ENCODE measurements at regions not wholly inside any gene's neighbourhood (a gene's known extent, or its start where the extent isn't known, plus 50 kb on each side); places are given as distances from the start of the nearest gene placed in this dataset.
"Not testable (repeated sequence)": the region's sequence is repeated elsewhere in the genome, so short reads cannot be mapped to it uniquely, and the experiment has no call there.

DNA sequence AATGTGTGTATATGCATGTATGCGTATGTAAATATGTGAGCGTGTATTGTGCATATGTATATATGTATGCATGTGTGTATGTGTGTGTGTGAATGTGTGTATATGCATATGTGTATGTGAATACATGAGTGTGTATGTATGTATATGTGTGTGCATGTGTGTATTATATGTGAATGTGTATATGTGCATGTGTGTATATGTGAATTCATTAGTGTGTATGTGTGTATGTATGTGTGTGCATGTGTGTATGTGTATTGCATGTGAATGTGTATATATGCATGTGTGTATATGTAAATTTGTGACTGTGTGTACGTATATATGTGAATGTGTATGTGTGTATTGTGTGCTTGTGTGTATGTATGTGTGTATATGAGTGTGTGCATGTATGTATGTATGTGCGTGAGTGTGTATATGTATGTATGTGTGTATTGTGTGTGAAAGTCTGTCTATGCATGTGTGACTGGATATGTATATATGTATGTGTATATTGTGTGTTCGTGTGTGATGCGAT lies 455.9 kb downstream of the TYW1 start:
- ATAC-seq, result no peak
- intact Hi-C loops (cut with DNase I, micrococcal nuclease), result no loop called here
- DNase-seq, result no peak

DNA sequence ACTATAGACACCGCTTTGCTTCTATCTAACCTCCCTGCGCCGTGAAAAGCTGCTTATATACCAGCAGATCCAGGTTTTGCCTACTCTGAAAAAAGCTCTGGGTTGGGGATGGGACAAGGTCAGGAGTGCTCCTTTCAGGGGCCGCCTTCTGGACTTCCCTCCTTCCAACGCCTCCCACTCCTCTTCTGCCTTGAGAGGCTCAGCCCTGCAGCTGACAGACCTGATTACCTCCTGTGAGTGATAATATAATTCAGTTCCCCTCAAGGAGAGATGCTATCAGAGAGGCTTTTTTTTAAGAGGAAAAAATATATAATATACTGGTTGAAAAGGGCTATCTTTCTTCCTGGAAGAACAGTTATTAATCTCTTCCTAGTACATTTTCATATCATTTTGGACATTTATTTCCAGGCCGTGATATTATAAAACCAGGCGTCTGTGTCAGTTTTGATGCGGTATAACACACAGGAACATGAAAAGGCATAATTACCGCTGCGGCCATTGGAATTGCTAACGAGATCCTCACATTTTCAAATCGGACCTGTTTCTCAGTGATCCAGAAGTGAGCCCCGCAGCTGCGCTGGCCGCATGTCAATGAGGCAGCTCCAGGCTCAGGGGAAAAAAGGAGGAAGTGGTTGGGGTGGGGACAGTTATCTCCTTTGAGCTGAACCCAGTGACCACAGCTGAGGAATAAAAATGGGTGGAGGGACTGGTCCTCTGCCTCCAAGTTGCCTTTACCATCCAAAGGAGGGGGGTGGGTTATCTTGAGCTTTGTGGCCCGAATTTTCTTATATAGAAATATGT lies 457.1 kb downstream of the TYW1 start:
- intact Hi-C loops (cut with DNase I, micrococcal nuclease), result no loop called here
- ATAC-seq (no peak), DNase-seq (no peak)

DNA sequence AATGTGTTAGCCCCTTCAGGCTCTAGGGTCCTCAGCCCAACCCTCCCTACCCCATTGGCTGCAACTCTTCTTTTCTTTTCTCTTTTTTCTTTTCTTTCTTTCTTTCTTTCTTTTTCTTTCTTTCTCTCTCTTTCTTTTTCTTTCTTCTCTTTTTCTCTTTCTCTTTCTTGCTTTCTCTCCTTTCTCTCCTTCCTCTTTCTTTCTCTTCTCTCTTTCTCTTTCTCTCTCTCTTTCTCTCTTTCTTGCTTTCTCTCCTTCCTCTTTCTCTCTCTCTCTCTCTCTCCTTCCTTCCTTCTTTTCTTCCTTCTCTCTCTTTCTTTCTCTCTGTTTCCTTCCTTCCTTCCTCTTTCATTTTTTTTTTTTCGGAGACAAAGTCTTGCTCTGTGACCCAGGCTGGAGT lies 458.9 kb downstream of the TYW1 start:
- ATAC-seq, result no peak
- intact Hi-C loops (cut with DNase I, micrococcal nuclease), result no loop called here
- DNase-seq, result no peak

DNA sequence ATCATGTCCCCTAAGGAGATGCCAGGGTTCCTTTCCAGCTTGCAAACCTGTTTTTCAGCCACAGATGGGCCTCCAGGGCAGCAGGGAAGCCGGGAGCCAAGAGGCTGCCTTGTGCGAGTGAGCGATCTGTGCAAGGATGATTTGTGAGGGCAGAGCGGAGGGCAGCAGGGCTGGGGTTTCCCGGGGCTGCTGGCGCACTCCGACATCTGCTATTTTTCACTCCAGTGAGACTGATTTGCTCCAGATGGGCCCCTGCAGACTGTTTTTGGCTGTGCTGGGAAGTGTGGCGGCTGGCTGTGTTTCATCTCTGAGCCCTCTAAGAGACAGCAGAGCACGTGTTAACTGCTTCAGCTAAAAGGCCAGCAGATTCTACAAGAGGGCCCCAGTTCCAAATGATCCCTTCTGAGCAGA lies 466.2 kb downstream of the TYW1 start:
- peak; percentile 18 for ATAC-seq
- intact Hi-C loops (cut with DNase I, micrococcal nuclease), result no loop called here

DNA sequence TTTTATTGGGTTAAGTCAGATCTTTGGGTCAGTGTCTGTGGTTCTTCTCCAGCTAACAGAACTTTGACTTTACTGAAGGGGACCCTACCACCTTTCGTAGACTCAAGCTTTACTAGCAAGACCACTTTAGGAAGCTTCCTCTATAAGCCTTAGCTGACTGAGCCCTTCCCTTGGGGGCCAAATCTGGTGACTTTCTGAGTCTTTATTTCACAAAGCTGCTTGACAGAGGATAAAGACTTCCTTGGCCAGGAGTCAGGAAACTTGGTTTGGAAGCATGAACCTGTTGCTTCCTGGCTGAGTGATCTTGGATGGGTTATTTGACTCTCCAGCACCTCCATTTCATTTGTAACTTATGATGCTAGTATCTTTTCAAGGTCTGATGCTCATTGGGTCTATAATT lies 466.7 kb downstream of the TYW1 start:
- no peak for ATAC-seq
- intact Hi-C loops (cut with DNase I, micrococcal nuclease), result no loop called here
- no peak for DNase-seq

More for the DNA sequence above, 466.2 kb downstream of the TYW1 start:
- peak; percentile 9 to 64 for DNase-seq

DNA sequence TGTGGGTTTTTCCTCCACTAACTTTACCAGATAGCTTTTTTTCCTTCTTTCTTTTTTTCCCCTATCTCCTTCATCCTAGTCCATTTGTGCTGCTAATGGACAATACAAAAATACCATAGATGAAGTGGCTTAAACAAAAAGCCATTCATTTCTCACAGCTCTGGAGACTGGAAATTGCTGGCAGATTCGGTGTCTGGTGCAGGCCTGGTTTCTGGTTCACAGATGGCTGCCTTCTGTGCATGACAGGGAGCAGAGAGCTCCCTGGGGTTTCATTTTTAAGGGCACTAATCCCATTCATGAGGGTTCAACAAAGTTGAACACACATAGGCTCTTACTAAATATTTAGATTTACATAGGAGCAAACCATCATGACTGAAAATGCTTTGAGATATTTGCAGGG lies 467.4 kb downstream of the TYW1 start:
- ATAC-seq (no peak), DNase-seq (no peak)
- intact Hi-C loops (cut with DNase I, micrococcal nuclease), result no loop called here

DNA sequence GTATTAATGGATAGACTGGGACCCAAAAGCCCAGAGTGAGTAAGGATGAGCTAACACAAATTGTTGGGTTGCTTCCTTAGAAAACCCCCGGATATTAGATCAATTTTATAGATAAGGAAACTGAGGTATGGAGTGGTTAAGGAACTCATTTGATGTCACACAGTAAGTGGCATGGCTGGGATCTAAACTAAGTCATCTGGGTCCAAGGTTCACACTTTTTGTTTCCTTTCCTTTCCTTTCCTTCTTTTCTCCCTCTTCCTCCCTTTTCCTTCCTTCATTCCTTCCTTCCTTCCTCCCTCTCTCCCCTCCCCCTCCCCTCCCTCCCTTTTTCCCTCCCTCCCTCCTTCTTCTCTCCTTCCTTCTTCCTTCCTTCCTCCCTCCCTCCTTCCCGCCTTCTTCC lies 469.5 kb downstream of the TYW1 start:
- intact Hi-C loops (cut with DNase I, micrococcal nuclease), result no loop called here
- ATAC-seq, result no peak
- DNase-seq, result no peak

DNA sequence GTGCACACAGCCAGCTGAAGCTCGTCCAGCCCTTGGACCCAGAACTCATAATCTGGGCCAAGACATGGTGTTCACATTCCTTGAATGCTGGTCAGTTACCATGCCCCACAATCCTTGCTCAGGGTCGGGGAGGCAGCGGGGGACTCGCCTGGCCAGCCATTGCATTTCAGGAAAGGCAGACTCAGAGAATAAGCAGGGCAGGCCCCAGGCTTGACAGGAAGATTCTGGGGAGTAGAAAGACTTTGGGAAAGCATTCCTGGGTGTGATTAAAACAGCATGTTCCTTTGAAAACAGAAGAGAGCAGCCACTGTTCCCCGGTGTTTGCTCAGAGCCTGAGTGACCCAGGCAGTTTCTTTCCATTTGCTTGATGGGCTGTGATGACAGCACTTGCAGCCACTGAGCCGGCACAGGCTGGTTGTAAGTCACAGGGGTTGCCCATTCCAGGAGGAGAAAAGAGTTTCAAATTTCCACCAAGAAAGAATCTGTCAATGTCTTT lies 473.7 kb downstream of the TYW1 start:
- DNase-seq (no peak), ATAC-seq (no peak)
- intact Hi-C loops (cut with DNase I, micrococcal nuclease), result no loop called here

DNA sequence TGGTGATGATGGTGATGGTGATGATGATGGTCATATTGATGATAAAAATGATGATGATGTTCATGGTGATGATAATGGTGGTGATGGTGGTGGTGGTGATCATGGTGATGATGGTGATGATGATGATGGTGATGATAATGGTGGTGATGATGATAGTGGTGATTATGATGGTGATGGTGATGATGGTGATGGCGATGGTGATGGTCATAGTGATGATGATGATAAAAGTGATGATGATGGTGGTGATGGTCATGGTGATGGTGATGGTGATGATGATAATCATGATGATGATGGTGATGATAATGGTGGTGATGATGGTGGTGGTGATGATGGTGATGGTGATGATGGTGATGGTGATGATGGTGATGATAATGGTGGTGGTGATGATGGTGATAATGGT lies 478.7 kb downstream of the TYW1 start:
- intact Hi-C loops (cut with DNase I, micrococcal nuclease), result no loop called here
- DNase-seq, result no peak
- ATAC-seq, result no peak

DNA sequence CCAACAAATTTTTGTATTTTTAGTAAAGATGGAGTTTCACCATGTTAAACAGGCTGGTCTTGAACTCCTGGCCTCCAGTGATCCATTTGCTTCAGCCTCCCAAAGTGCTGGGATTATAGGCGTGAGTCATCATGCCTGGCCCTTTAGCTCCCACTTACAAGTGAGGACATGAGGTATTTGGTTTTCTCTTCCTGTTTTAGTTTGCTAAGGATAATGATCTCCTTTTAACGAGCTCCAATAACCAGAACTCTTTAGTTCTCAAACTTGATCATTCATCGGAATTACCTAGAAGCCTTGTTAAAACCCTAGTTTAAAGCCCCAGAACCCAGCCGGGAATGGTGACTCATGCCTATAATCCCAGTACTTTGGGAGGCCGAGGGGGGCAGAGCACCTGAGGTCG lies 481.4 kb downstream of the TYW1 start:
- ATAC-seq (no peak), DNase-seq (no peak)
- intact Hi-C loops (cut with DNase I, micrococcal nuclease), result no loop called here

DNA sequence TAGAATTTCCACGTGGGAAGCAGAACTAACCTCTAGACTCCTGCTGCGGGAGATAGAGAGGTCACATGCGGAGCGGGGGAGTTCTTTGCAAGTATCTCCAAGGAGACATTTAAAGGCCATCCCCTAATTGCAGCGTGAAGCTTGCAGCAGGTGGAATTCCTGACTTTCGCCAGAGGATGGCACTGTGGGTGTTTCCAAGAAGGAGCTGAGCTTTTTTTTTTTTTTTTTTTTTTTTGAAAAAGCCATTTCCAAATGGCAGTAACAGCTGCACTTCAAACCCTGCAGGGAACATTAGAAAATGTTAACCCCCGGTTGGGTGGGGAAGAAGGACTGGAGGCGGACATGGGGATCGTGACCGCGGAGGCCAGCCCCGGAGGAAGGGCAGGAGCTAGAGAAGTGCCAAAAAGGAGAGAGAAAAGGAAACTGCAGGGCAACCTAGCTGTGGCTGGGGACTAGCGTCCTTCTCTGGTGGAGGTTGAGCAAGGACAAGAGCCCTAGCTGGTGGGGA lies 487.7 kb downstream of the TYW1 start:
- DNase-seq, result peak; percentile 27 to 30
- ATAC-seq, result no peak
- intact Hi-C loops (cut with DNase I, micrococcal nuclease), result no loop called here

DNA sequence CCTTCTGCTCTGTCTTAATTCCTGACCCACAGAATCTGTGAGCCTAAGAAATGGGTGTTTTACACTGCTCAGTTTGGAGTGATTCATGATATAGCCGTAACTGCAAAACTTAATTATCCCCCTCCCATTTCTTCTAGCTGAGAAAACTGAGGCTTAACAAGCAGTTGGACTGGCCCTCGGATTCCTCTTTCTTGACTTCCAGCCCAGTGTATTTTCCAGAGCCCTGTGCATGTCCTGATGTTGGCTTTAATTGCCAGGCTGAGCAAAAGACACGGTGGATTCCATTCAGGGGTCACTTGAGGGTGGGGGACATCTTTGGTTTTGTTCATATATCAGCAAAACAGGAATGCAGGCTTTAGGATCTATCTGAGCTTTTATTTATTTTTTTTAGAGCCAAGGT lies 489.8 kb downstream of the TYW1 start:
- intact Hi-C loops (cut with DNase I, micrococcal nuclease), result no loop called here
- DNase-seq (no peak), ATAC-seq (no peak)

DNA sequence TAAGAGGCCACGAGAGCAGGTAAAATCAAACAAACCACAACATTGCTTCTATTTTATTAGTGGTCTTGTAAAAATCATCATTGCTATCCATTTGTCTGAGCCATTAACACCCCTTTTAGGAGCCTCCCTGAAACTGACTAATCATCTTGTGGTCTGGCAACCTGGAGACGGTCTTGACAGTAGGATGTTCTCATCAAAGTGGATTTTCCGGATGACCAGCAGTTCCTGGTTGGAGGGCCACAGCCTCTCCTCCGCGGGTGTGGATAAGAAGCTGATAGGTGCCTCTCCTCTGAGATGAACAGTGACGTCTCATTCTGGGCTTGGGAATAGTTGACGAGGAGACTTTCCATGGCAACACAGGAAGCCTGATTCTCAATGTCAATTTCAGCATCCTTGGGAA lies 490.7 kb downstream of the TYW1 start:
- intact Hi-C loops (cut with DNase I, micrococcal nuclease), result no loop called here
- no peak for ATAC-seq

DNA sequence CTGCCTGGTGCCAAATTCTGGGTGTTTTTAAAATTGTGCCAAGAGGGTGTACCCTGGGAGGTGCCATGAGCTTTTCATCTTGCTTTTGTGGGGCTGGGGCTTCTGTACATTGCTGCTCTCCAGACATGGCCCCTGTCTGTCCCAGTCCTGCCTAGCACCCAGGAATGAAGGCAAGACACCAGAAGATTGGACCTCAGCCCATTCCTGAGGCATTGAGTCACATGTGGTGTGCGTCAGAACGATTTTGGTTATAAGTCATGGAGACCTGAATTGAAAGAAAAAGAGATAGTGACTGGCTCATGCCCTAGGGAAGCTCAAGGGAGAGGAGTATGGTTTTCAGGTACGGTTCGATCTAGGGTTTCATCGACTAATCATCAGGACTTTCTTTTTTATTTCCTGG lies 493.2 kb downstream of the TYW1 start:
- intact Hi-C loops (cut with DNase I, micrococcal nuclease), result no loop called here
- DNase-seq (no peak), ATAC-seq (no peak)

More for the DNA sequence above, 490.7 kb downstream of the TYW1 start:
- DNase-seq, result no peak

DNA sequence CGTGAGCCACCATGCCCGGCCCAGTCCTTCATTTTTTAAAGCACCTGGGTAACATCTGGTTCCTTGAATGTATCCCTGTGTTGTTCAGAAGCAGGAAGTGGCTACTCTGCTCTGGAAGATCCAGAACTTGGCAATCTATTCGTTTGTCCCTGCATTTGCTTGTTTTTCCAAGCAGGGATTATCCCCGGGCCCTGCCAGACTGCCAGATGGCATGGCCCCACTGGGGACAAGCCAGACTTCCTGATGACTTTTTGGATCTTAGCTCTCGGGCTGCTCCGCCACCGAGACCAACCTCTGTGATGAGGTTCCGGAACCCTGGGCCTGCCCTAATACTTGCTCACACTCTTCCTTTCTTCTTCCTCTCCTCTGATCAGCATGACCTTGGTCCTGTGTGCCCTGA lies 496.7 kb downstream of the TYW1 start:
- intact Hi-C loops (cut with DNase I, micrococcal nuclease), result no loop called here
- ATAC-seq, result no peak

DNA sequence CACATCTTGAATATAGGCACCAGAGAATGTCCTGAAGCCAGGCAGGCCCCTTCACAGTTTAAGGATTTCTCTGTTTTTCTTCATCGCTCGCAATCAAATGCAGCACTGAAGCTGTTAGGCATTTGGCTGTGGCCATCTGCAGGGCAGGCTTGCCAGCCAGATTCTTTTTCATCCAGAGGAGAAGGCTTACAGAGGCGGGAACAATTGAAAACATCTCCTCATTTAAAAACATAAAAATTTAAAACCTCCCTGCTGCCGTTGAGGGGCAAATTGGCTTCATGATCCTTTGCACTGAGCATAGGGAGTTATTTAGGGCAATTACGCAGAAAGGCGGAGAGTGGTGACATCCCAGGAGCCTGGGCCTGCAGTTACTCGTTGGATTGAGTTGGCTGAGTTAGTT lies 500.0 kb downstream of the TYW1 start:
- no peak for DNase-seq
- no peak for ATAC-seq
- intact Hi-C loops (cut with DNase I, micrococcal nuclease), result no loop called here

More for the DNA sequence above, 496.7 kb downstream of the TYW1 start:
- no peak for DNase-seq

DNA sequence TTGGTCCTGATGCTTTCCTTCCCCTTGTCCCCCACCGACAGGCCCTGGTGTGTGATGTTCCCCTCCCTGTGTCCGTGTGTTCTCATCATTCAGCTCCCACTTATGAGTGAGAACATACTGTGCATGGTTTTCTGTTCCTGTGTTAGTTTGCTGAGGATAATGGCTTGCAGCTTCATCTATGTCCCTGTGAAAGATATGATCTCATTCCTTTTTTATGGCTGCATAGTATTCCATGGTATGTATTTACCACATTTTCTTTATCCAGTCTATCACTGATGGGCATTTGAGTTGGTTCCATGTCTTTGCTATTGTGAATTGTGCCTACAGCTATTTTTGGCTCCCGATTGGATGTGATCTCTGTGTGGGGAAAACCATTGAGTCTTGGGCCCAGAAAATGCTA lies 501.3 kb downstream of the TYW1 start:
- ATAC-seq; DNase-seq; intact Hi-C loops (cut with DNase I, micrococcal nuclease): not testable (repeated sequence)

DNA sequence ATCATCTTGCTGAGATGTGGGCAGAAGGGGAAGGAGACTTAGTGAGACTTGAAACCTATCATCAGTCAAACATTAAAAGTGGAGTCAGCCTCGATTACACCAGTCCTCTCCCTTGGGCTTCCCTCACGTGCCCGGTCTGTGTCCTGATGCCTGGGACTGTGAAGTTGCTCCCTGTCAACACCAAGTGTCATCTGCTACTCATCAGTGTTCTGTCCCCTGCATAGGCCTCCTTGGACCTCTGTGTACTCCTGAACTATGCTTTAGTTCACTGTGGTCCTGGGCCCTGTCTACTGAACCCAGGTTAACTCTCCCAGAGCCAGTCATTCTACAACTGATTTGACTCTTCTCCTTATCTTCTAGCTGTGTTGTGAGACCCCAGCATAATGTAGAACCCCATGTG lies 506.3 kb downstream of the TYW1 start:
- intact Hi-C loops (cut with DNase I, micrococcal nuclease), result no loop called here
- no peak for ATAC-seq
- no peak for DNase-seq

DNA sequence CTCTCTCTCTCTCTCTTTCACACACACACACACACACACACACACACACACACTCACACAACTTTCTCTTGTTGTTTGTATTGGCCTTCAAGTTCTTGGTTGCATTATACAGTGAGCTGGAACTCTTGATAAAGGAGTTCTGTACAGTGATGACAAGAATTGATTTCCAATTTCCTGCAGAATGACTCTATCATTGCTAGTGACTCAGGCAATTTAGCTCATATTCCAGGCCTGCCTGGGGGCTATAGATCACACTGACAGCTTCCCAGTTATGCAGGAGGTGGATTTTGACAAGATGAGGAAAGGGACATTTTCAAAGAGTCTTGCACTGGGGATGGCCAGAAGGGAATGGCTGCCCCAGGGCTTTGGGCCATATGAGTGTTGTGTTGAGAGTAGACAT lies 508.8 kb downstream of the TYW1 start:
- intact Hi-C loops (cut with DNase I, micrococcal nuclease), result no loop called here
- DNase-seq (no peak), ATAC-seq (no peak)

DNA sequence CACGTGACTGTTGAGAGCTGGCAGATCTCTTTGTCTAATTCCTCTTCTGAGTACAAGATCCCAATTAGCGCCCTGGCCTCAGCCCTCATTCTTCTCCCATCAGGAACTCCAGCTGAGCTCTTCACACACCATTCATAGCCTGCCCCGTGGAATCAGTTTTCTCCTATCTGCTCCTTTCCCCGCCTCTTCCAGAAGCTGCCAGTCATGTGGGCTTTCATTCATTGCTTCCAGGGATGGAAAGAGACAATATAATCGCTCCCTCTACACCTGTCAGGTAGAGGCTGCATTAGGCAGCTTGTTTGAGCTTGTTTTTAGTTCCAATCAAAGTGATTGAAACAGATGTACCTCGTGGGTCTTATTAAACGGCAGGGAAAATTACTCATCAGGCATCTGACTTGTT lies 515.8 kb downstream of the TYW1 start:
- DNase-seq, result no peak
- ATAC-seq, result no peak
- intact Hi-C loops (cut with DNase I, micrococcal nuclease), result no loop called here

DNA sequence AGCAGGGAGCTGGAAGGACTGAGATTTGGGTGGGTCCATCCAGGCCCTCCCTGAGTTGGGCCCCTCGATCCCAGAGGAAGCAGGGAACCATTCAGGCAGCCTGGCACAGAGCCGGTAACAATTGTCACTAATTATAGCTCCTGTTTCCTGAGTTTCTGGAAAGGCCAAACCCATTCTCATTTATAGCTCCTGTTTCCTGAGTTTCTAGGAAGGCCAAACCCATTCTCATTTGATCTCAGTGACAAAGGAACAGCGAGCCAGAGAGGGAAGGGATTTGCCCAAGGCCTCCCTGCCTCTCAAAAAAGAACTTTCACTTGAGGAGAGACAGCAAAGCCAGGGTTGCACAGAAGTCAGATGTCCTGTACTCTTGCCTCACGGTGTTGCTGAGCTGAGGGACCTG lies 521.9 kb downstream of the TYW1 start:
- intact Hi-C loops (cut with DNase I, micrococcal nuclease), result no loop called here
- ATAC-seq (no peak), DNase-seq (no peak)
